T follicular helper cell (primary cell): ENCODE measurements at regions not wholly inside any gene's neighbourhood (a gene's known extent, or its start where the extent isn't known, plus 50 kb on each side); places are given as distances from the start of the nearest gene placed in this dataset.

Source experiments
- DNase-seq: peaks from one replicate; pipeline ENCODE4 v3.0.0-alpha.2; 2020; ENCODE audit warnings: low read depth

- DNase-seq, result no peak
Measured at GRCh38 chr5:158553962-158554336, 545.8 kb downstream of the EBF1 start.

GRCh38 chr5:158553195-158553961, 546.3 kb downstream of the EBF1 start:
- DNase-seq, result no peak

- DNase-seq, result no peak
Measured at GRCh38 chr5:158552241-158552640, 547.5 kb downstream of the EBF1 start.

GRCh38 chr5:158549311-158549710, 550.4 kb downstream of the EBF1 start:
- no peak for DNase-seq

GRCh38 chr5:158546748-158547147, 553.0 kb downstream of the EBF1 start:
- DNase-seq, result no peak

GRCh38 chr5:158545949-158546530, 553.7 kb downstream of the EBF1 start:
- DNase-seq, result no peak

- no peak for DNase-seq
Measured at GRCh38 chr5:158544388-158545339, 555.1 kb downstream of the EBF1 start.

- DNase-seq, result no peak
Measured at GRCh38 chr5:158543539-158544387, 556.0 kb downstream of the EBF1 start.

GRCh38 chr5:158541536-158542297, 558.0 kb downstream of the EBF1 start:
- DNase-seq, result no peak

GRCh38 chr5:158538506-158539074, 561.1 kb downstream of the EBF1 start:
- no peak for DNase-seq

GRCh38 chr5:158537366-158537765, 562.4 kb downstream of the EBF1 start:
- DNase-seq, result no peak

- no peak for DNase-seq
Measured at GRCh38 chr5:158534203-158534602, 565.5 kb downstream of the EBF1 start.

- no peak for DNase-seq
Measured at GRCh38 chr5:158532739-158533138, 567.0 kb downstream of the EBF1 start.

- no peak for DNase-seq
Measured at GRCh38 chr5:158531860-158532259, 567.9 kb downstream of the EBF1 start.

GRCh38 chr5:158530115-158530514, 569.6 kb downstream of the EBF1 start:
- DNase-seq, result no peak

GRCh38 chr5:158529454-158529853, 570.3 kb downstream of the EBF1 start:
- DNase-seq, result no peak

GRCh38 chr5:158525663-158526062, 574.1 kb downstream of the EBF1 start:
- no peak for DNase-seq

GRCh38 chr5:158524070-158524469, 575.6 kb downstream of the EBF1 start:
- DNase-seq, result no peak

GRCh38 chr5:158522776-158523175, 576.9 kb downstream of the EBF1 start:
- DNase-seq, result no peak

GRCh38 chr5:158521995-158522394, 577.7 kb downstream of the EBF1 start:
- no peak for DNase-seq
